HFF-Myc (cell line): ENCODE measurements at regions not wholly inside any gene's neighbourhood (a gene's known extent, or its start where the extent isn't known, plus 50 kb on each side); places are given as distances from the start of the nearest gene placed in this dataset.

Source experiments
- DNase-seq: peaks from one replicate; pipeline ENCODE4 v3.0.0-alpha.2; 2011; ENCODE audit warnings: low read depth; ENCODE audit errors: extremely low read depth
- H3K4me3 ChIP-seq: replicated peaks from 2 replicates; pipeline ENCODE4 v1.5.1; 2011; ENCODE audit warnings: low read depth, mild to moderate bottlenecking, control low read depth, low read length
- CTCF ChIP-seq: IDR thresholded peaks from 2 replicates; pipeline ENCODE4 v1.5.1; 2012; ENCODE audit warnings: mild to moderate bottlenecking, low read depth, low read length, control low read depth; ENCODE audit errors: missing control alignments

- no peak overlapping the region for H3K4me3 ChIP-seq
- DNase-seq = no peak
- TF ChIP-seq CTCF = no peak
Observed at GRCh38 chr2:198231562-198231961, 427.2 kb downstream of the PLCL1 start.

- no peak for TF ChIP-seq CTCF
- no peak for DNase-seq
- no peak overlapping the region for H3K4me3 ChIP-seq
Observed at GRCh38 chr2:198220763-198221610, 416.6 kb downstream of the PLCL1 start.

GRCh38 chr2:198219292-198219691, 414.9 kb downstream of the PLCL1 start:
- no peak for DNase-seq
- no peak for TF ChIP-seq CTCF
- no peak overlapping the region for H3K4me3 ChIP-seq

- DNase-seq = no peak
- no peak overlapping the region for H3K4me3 ChIP-seq
- no peak for TF ChIP-seq CTCF
Observed at GRCh38 chr2:198214114-198214596, 409.8 kb downstream of the PLCL1 start.

- TF ChIP-seq CTCF = no peak
- H3K4me3 ChIP-seq = no peak overlapping the region
- no peak for DNase-seq
Observed at GRCh38 chr2:198213253-198213652, 408.9 kb downstream of the PLCL1 start.

- no peak for TF ChIP-seq CTCF
- H3K4me3 ChIP-seq = no peak overlapping the region
- no peak for DNase-seq
Observed at GRCh38 chr2:198211706-198212105, 407.3 kb downstream of the PLCL1 start.
